COLO829 (cell line): ENCODE measurements at regions not wholly inside any gene's neighbourhood (a gene's known extent, or its start where the extent isn't known, plus 50 kb on each side); places are given as distances from the start of the nearest gene placed in this dataset.

Source experiments
- DNase-seq: peaks from one replicate; pipeline ENCODE4 v3.0.0; 2012; ENCODE audit warnings: low spot score

- no peak for DNase-seq
These were observed 485.1 kb downstream of the SOX5 start for GRCh38 chr12:23464241-23464812.

GRCh38 chr12:23472329-23472971, 477.0 kb downstream of the SOX5 start:
- DNase-seq: no peak

GRCh38 chr12:23473071-23473470, 476.4 kb downstream of the SOX5 start:
- no peak for DNase-seq

- DNase-seq: no peak
These were observed 475.0 kb downstream of the SOX5 start for GRCh38 chr12:23474438-23474976.
